HEK293 (cell line): ENCODE measurements at regions not wholly inside any gene's neighbourhood (a gene's known extent, or its start where the extent isn't known, plus 50 kb on each side); places are given as distances from the start of the nearest gene placed in this dataset.
"Not testable (repeated sequence)": the region's sequence is repeated elsewhere in the genome, so short reads cannot be mapped to it uniquely, and the experiment has no call there.

Source experiments
- CTCF ChIA-PET: fragments of 350-600 bp; formaldehyde crosslinking; extraction: SDS; loops from one replicate; lab custom pipeline; 2021; ENCODE audit warnings: antibody characterized with exemption; lab: Yijun Ruan, JAX
- POLR2A ChIA-PET: fragments of 300-600 bp; formaldehyde crosslinking; extraction: SDS; loops from one replicate; lab custom pipeline; 2020; ENCODE audit warnings: antibody characterized with exemption, inconsistent platforms; lab: Yijun Ruan, JAX
- H3K27ac ChIP-seq: fragments of 200-500 bp; sonication (Bioruptor generic); 2 replicates; pipeline ENCODE4 v1.5.1; 2014; ENCODE audit warnings: low read depth, low read length, control low read depth, inconsistent platforms; ENCODE audit errors: extremely low read depth
- H3K36me3 ChIP-seq, 2 experiments: fragments of 200-500 bp in 1 of 2; sonication (Bioruptor generic) in 1 of 2; 1 replicate in 1 of 2; 2 replicates in 1 of 2; pipeline ENCODE4 v1.5.1; 2014 to 2017; ENCODE audit warnings: inconsistent platforms in 2 of 2, low read length in 2 of 2; ENCODE audit not compliant: control insufficient read depth in 2 of 2, insufficient read depth in 1 of 2
- H3K4me1 ChIP-seq: fragments of 200-500 bp; sonication (Bioruptor generic); 2 replicates; pipeline ENCODE4 v1.5.1; 2014; ENCODE audit warnings: mild to moderate bottlenecking, low read length, inconsistent platforms; ENCODE audit not compliant: control insufficient read depth, insufficient read depth
- H3K4me3 ChIP-seq: 2 replicates; pipeline ENCODE4 v1.5.1; 2011; ENCODE audit warnings: low read depth, mild to moderate bottlenecking, control low read depth, low read length, moderate library complexity
- H3K9me3 ChIP-seq: fragments of 200-500 bp; sonication (Bioruptor generic); 2 replicates; pipeline ENCODE4 v1.5.1; 2014; ENCODE audit warnings: low read depth, low read length, inconsistent platforms; ENCODE audit not compliant: control insufficient read depth, insufficient read depth

DNA sequence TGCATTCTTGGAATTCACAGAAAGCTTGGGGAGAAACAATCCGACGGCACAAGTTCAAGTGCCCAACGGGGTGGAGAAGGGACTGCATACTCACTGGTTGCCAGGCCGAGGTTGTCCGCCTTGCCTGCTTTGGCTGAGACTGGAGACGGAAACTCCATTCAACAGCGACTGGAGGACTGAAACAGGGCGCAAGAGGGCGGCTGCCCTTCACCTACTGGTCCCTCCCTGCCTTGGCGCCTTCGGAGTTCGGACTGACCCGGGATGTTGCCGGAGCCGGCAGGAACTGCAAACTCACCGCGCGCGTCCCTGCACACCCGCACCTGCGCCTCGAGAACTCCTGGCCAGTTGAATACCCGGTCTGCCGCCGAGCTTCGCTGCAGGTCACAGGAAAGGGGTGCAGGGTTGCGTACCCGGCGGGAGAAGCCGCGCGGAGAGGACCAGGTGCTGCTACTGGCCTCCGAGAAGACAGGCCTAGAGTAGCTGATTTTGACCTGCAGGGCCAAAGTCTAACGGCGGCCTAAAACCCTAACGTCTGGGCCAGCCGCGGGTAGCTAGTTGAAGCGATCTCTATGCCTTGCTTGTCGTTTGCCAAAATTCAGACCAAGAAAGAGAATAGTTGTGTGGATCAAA lies 132.9 kb downstream of the FAM72B start:
- H3K4me1 ChIP-seq, H3K9me3 ChIP-seq, H3K4me3 ChIP-seq, H3K27ac ChIP-seq, H3K36me3 ChIP-seq, POLR2A ChIA-PET, CTCF ChIA-PET: not testable (repeated sequence)

DNA sequence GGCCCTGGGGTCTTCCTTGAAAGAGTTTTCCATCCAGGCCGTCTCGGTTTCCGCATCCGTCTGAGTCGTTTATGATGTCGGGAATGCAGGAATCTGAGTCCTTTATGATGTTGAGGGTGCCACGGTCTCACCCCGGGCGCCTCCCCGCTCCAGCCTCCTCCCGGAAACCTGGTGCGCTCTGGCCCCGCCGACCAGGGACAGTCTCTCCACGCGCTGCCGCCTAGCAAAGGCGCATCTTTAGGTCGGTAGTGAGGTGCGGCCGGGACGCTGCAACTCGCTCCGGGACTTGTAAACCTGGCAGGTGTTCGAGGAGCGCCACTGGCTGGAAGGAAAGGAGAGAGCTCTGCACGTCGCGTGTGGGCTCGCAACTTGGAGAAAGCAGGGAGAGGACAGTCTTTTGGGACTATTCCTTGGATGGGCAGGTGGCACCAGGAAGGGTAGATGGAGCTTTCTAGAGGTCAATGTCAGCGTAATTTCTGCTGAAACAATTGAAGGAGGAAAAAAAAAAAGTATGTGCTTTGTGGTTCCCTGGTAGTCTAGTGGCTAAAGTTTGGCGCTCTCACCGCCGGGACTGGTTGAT lies 132.0 kb downstream of the FAM72B start:
- H3K27ac ChIP-seq, H3K4me3 ChIP-seq, CTCF ChIA-PET, H3K36me3 ChIP-seq, H3K4me1 ChIP-seq, H3K9me3 ChIP-seq, POLR2A ChIA-PET: not testable (repeated sequence)

DNA sequence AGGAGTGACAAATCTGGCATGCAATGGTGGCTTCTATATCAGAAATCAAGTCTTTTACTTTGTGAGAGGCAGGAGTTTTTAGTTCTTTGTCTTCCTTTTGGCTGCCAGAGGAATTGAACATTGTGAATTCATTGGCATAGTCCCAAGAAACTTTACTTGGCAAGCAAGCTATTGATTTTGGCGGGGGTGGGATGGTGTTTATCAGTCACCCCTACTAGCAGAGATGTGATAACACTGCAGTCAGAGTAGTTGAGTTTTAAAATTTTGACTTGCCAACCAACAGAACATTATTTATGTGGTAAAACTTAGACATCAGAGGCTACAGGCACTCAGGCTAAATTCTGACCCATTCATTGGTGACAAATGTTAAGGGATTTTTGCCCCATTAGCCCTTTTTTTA lies 129.2 kb downstream of the FAM72B start:
- H3K36me3 ChIP-seq, POLR2A ChIA-PET, H3K4me3 ChIP-seq, CTCF ChIA-PET, H3K9me3 ChIP-seq, H3K4me1 ChIP-seq, H3K27ac ChIP-seq: not testable (repeated sequence)

DNA sequence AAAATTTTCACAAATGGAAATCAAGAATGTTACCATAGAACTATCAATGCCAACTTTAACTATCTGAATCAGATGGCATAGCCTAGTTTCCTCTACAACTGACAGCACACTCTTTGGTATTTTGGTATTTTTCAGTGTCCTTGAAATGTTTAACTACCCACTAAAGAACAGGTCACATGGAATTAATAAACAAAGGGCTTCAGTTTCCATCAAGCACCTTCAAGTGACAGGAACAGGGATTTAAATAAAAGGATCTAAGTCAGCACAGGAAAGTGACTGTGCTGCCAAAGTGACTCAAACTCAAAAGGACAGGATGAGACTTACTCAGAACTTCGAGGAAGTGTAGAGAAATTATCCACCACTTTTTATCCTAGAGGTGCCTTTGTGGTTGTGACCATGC lies 117.2 kb downstream of the FAM72B start:
- CTCF ChIA-PET, H3K4me3 ChIP-seq, H3K27ac ChIP-seq, H3K9me3 ChIP-seq, H3K4me1 ChIP-seq, POLR2A ChIA-PET, H3K36me3 ChIP-seq: not testable (repeated sequence)

DNA sequence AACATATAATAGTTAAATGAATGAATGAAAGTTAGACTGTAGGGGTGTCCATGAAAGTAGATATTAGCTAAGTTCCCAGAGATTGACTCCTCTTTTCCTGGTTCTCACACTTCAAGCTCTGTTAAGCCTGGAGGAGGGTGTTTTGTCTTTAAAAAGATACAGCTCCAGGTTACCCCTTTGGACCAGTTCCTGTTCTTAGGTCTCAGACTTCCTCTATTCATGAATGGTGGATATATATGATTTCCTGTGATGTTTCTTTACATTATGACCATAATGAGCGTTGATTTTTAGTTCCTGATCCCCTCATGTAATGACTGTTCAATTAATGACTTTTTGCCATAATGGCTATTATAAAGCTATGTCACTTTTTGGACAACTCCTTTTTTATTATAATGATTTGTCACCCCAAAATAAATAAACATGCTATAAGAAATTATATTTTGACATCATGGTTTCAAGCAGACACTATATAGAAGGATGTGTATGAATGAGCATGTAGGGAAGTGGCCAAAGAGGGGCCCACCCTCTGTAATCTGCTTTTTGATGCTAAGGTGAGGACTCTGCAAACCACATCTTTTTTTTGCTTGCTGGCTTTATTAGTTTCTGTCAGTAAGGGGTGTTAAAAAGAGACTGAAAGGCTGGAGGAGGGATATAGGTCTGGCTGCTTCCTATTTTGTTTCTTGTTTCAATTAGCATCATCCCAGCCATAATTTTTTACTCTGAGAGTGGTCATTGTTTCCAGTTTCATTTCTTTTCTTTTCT lies 115.2 kb downstream of the FAM72B start:
- H3K4me1 ChIP-seq, POLR2A ChIA-PET, H3K4me3 ChIP-seq, H3K9me3 ChIP-seq, H3K36me3 ChIP-seq, H3K27ac ChIP-seq: not testable (repeated sequence)
- CTCF ChIA-PET, result interaction anchor here (0.6 kb wide), 1 partner anchor 1865 kb away, joined by 3 read pairs; no protein-coding TSS in a partner anchor

DNA sequence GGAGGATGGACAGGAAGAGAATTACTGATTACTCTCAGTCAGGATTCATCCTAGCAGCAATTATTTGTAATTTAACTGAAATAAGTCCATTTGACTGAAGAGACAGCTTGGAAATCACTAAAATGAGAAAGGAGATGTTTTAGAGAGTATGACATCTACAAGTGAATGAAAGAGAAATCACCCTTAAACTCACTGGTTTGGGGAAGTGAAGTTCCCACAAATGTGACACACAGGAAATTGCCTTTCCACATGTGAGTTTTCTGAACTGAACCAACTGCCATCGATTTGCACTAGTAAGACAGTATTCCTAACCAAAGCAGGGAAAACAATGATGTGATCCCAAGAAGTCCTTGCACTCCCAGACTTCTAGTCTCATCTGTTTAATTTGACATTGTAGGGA lies 110.3 kb downstream of the FAM72B start:
- POLR2A ChIA-PET, H3K27ac ChIP-seq, H3K4me1 ChIP-seq, H3K36me3 ChIP-seq, CTCF ChIA-PET, H3K9me3 ChIP-seq, H3K4me3 ChIP-seq: not testable (repeated sequence)

DNA sequence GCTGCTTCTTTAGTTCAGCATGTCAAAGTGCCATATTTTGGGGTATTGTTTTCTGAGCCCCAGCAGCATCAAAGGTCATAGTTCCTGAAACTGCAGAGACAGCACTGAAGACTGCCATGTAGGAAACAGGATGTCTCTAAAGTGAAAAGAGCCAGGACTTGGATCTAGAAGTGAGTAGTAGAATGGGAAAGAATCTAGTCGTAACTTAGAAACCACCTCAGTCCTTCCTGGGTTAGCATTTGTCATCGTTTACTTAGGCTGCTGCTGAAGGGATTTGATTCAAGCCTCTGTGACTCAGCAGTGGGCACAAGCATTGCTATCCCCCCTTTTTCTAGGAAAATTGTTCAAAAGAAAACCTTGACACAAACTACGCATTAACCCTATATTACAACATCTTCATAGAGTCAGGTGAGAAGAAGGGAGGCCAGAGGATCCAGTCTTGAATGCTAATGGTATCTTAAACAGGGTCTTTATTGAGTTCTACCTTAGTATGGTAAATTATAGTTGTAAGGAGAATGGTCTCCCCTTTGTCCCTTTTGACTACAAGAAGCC lies 108.8 kb downstream of the FAM72B start:
- CTCF ChIA-PET, result not testable (repeated sequence)

DNA sequence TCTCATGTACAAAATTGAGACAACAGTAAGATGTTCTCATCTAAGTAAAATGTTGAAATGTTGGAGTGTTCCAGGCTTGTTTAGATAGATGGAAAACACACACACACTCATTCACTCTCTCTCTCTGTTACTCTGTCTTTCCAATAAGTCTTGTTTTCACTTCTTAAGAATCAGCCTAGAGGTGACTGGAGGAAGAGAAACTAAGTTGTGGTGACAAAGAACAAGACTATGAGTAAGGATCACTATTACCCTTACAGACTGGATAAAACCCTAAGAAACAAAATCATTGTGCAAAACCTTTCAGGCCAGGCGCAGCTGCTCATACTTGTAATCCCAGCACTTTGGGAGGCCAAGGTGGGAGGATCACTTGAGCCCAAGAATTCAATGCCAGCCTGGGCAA lies 107.5 kb downstream of the FAM72B start:
- H3K4me3 ChIP-seq, H3K4me1 ChIP-seq, CTCF ChIA-PET, H3K9me3 ChIP-seq, H3K27ac ChIP-seq, POLR2A ChIA-PET, H3K36me3 ChIP-seq: not testable (repeated sequence)

More for the DNA sequence above, 108.8 kb downstream of the FAM72B start:
- H3K27ac ChIP-seq, H3K36me3 ChIP-seq, H3K9me3 ChIP-seq, POLR2A ChIA-PET, H3K4me1 ChIP-seq, H3K4me3 ChIP-seq: not testable (repeated sequence)

DNA sequence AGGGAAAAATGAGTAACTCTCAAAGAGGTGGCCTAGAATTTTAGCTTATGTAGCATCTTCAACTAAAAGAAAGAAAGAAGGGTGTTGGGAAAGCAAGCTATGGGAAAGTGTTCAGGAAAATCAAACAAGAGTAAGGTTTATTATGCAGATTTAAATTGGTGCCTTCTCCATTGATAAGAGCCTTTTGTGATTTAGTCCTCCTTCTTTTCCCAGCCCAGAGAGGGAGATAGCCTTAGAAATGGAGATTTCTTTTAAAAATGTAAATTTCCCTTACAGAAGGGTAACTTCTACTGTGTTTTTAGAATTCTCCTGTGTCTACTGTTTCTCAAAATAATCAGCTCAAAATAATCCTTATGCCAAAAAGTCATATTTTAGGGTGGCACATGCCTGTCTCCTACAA lies 104.5 kb downstream of the FAM72B start:
- CTCF ChIA-PET, H3K27ac ChIP-seq, H3K4me3 ChIP-seq, H3K9me3 ChIP-seq, H3K36me3 ChIP-seq, H3K4me1 ChIP-seq, POLR2A ChIA-PET: not testable (repeated sequence)

DNA sequence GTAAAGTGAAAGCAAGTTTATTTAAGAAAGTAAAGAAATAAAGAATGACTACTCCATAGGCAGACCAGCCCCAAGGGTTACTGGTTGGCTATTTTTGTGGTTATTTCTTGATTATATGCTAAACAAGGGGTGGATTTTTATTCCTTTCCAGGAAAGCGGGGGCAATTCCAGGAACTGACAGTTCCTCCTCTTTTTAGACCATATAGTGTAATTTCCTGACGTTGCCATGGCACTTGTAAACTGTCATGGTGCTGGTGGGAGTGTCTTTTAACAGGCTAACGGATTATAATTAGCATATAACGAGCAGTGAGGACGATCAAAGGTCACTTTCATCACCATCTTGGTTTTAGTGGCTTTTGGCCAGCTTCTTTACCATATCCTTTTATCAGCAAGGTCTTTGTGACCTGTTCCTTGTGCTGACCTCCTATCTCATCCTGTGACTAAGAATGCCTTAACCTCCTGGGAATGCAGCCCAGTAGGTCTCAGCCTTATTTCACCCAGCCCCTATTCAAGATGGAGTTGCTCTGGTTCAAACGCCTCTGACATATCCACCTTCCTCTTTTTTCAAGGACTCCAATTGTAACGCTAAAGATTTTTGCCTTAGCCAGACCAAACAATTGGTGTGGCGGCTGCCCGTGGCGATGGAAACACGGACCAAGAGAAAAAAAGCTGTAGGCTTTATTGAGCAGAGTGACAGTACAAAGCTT lies 103.8 kb downstream of the FAM72B start:
- POLR2A ChIA-PET, CTCF ChIA-PET, H3K4me1 ChIP-seq, H3K4me3 ChIP-seq, H3K9me3 ChIP-seq, H3K27ac ChIP-seq, H3K36me3 ChIP-seq: not testable (repeated sequence)
